HG02798 (cell line): ENCODE measurements at regions not wholly inside any gene's neighbourhood (a gene's known extent, or its start where the extent isn't known, plus 50 kb on each side); places are given as distances from the start of the nearest gene placed in this dataset.
A peak's percentile ranks its signal among the peaks of the same experiment; 100 is the strongest.

Experiments
- ATAC-seq: cut with Tn5 transposase; IDR thresholded peaks from one replicate; pipeline ENCODE4 v1.9.1; 2021; ENCODE audit warnings: mild to moderate bottlenecking; ENCODE audit not compliant: unreplicated experiment, poor library complexity

DNA sequence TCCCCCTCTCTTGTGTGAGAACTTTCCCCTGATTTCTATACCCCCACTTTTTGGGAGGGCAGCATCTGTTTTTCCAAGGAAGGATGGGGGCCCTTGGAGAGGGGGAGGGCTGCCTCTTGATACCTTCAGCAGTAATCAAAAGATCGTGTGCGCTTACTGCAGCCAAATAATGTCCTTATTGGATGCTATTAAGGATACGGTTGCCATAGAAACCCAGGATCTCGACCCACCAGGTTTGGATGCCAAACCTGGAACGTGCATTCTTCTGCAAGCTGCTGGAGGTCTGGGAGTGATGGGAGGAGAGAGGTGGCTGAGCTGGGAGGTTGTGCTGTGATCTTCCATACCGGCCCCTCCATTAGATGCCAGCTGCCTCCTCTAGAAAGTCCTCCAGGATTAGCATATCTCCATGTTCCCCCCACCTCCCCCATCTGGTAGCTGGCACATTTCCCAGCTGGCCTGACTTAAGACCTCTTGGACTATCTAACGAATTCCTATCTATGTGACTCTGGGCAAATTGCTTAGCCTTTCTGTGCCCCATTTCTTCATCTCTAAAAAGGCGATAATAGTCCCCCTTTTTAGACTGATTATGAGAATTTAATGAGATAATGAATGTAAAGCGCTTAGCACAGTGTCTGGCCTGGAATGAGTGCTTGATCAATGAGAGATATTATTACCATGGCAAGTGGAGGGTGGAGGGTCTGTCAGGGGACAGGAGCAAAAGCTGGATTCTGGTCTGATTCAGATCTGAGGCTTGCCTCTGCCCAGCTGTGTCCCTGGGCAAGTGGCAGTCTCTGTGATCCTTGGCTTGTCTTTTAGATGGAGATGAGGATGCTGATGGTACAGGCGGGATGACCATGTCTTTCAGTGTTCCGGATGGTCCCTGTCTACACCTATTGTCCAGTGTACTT is 78.5 kb upstream of the PCBD1 start:
- ATAC-seq = no peak

DNA sequence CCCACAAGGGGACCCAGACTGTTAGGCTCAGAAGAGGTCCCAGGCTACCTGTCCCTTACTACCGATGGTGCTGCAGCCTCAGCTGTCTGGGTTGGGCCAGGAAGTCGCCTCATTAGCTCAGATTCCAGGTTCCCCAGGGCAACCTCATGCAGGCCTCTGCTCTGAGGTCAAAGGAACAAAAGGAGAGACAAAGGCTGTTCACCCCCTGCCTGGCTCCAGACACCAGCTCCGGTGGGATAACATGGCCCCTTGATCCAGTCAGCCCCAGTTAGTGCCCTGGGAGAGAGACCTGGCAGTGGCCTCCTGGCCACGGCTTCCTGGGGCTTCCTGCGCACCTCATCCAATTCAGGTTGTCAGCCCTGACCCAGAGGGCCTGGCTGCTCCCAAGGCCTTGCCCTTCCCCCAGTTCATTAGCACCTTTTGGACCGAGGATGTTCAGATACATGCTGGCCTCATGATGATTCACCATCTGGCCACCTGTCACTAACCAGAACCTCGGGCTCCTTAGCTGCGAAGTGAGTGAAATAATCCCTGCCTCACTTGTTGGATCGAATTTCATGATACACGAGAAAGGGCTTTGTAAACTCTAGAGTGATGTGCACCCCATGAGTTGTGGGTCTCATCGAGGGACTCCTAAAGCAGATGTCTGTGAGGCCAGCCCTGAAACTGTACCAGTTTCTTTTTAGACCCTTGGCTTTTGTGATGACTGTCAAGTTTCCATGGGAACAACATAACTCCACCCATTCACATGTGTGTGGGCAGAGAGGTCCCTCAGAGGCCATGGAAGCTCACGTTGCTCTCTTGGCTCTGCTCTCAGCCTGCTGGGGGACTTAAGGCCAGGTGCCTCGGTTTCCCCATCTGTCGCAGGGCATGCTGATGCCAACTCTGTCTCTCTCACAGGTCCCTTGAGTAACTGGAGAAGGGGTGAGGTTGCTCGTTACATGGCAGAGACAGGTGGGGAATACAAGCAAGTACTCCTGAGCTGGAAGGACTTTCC is 79.5 kb upstream of the PCBD1 start:
- ATAC-seq = peak; percentile 74

DNA sequence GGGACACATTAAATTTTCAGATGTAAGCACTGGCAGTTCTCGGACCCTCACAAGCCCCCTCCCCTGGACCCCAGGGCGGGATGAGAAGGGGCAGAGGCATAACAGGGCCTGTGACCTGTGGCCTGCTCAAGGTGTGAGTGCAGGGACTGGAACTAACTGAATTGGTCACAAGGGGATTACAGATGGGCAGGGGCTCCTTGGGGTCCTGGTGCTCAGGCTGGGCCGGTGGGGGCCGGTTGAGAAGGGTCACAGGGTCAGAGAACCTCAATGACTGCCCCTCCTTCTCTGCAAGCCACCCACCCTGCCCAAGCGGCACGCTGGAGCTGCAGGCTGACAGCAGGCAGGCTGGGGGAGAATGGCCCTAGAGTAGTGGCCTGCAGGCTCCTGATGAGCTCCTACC is 80.8 kb upstream of the PCBD1 start:
- ATAC-seq = no peak

DNA sequence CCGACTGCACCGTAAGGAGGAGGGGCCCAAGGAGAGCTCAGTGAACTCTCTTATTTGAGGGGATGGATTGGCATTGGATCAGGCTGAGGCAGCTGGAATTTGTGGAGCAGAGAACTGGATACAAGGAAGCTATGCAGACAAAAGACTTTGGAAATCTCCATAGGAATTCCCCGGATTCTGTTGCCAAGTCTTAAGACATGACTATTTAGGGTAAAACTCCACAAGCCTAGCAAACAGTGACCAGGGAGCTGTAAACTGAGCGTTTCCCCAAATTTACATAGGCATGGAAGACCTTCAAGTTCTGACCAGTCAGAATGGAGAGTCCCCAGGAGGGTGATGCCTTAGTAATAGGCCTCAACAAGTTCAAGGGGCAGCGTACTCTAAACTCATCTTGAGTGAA is 82.5 kb upstream of the PCBD1 start:
- no peak for ATAC-seq

DNA sequence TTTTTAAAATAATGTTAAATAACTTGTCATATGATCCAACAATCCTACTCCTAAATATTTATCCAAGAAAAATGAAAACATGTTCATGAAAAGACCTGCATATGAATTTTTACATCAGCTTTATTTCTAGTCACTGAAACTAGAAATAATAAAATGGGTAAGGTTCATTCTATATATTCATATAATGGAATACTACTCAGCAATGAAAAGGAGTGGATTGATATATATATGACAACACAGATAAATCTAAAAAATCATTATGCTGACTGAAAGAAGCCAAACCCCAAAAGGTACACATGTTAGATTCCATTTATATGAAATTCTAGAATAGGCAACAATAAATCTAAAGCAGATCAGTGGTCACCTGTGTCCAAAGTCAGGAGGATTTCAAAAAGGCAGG is 84.9 kb upstream of the PCBD1 start:
- no peak for ATAC-seq

DNA sequence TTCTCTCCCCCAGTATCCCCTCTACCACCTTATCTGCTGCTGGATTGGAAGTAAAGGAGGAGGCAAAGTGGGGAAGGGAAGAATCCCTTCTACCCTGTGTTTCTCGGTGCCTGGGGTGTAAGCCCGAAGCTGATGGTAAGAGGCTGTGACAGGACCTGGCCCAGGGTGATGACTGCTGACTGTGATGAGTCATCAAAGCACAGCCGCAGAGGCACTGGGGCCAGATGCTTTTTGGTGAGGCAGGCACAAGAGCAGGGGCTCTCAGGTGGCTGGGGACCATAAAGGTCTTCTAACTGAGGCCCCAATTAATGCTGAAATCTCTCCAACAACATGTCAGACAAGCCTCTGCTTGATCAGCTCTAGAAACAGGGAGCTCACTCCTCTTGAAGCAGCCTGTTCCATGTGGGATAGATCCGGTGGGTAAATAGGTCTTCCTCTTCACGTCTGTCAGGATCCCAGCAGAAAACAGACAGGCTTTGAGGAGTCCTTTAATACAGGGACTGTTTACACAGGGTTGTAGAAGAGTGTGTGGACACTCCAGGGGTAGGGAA is 86.1 kb upstream of the PCBD1 start:
- ATAC-seq = no peak

DNA sequence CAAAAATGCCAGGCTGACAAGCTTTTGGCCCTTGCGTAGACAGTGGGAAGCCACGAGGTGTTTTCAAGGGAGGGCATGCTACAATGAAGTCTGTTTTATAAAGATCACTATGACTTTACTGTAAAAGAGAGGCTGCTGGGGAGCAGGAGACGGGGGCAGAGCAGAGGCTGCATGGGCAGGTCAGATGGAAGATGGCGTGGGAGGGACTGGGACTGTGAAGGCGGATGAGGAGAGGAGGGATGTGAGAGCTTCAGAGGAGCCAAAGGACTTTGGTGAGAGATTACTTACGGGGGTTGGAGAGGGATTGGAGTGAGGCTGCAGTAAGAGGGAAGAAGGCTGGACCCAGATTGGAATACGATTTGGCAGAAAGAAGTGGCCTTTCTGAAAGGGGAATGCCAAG is 86.6 kb upstream of the PCBD1 start:
- ATAC-seq = no peak

DNA sequence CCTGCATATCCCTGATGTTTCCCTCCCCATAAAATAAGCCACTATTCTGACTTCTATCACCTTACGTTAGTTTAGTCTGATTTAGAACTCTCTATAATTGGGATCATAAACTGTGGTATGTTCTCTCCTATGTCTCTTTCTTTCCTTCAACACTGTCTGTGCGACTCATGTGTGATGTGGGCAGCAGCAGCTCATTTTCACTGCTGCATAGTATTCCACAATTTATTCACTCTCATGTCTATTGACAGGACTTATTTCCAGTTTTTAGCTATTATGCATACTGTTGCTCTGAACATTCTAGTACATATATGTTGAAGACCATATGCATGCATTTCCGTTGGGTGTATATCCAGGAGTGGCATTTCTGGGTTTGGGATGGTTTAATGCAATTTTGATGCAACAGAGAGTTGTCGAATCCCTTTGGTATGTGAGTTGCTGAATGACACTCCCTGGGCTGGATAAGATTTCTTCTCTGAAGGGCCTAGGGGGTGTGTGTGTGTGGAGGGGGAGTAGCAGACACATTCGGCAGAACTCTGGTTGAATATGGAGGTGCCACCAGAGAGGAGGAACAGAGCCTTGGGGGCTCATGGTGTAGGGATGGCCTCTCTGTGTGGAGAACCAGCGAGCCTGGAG is 87.8 kb upstream of the PCBD1 start:
- no peak for ATAC-seq

DNA sequence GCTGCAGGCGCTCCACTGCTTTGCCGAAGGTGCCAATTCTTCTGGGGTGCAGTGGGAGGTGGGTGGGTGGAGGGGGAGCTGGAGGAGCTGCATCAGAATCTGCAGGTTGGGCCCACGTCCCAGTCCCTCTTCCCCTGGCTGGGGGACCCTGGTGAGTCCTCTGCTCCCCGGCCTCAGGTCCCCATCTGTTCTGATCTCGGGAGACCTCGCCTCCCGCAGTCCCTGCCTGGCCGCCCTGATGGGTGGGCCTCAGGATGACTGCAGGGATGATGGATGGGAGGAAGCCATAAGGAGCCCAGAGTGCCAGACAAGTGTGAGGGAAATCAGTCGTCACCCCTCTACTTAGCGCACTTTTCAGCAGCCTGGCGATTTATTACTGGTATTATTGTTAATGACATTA is 89.3 kb upstream of the PCBD1 start:
- no peak for ATAC-seq

DNA sequence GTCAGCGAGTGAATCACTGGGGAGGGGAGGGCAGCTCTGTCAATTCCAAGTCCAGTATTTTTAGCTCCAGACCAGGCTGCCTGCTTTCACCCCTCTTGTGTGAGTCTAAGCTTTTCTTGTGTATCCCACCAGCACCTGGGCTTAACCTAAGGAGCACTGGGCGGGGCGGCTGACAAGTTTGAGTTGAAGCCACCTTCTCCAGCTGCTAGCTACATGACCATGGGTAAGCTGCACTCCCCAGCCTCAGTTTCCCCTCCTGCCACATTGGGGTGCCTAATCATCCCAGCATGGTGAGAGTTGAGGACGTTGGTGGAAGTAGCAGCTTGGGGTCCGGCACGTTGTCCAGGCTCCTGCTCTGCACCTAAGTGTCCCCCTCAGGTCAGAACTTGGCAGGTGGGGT is 89.8 kb upstream of the PCBD1 start:
- no peak for ATAC-seq

DNA sequence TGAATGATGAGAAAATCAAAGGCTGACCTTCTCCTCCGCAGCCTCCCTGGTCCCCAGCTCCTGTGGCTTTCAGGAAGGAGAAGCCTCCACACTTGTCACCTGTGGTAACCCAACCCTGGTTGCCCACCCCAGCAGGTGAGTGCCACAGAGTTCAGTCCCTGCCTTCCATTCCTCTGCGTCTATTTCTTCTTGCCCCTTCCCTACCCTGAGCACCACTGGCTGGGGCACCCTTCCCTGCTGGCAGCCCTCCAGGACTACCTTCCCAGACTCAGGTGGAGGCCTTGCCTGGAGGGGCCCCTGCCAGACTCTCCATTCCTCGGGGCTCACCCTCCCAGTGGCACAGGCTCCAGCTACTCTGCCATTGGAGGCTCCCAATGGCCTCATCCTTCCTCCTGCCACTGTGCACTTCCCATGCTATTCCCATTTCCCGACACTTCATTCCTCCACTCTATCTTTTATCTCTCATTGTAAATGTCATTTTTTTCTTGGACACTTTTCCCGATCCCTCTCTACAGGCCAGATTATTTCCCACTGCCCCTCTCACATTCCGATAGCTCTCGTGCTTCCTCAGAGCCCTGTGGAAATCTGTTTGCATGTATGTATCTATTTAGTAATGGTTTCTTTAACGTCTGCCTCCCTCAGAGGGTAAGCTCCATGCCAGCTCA is 90.6 kb upstream of the PCBD1 start:
- ATAC-seq = no peak

DNA sequence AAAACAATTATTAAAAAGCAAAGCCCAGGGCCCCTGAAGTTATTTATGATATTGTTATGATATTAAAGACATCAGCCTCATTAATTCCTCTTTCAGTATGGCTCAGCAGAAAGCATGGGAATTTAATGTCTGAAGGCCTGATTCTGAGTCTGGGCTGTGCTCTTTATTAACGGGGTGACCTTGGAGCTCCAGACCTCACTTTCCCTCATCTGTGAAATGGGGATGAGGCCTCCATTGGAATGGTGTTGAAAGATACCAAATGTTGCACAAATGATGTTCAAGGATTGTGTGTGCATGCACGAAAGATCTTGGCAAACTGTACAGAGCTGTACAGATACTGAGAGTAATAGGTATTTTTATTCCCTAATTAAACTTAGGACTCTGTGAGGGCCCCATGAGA is 92.3 kb upstream of the PCBD1 start:
- no peak for ATAC-seq

DNA sequence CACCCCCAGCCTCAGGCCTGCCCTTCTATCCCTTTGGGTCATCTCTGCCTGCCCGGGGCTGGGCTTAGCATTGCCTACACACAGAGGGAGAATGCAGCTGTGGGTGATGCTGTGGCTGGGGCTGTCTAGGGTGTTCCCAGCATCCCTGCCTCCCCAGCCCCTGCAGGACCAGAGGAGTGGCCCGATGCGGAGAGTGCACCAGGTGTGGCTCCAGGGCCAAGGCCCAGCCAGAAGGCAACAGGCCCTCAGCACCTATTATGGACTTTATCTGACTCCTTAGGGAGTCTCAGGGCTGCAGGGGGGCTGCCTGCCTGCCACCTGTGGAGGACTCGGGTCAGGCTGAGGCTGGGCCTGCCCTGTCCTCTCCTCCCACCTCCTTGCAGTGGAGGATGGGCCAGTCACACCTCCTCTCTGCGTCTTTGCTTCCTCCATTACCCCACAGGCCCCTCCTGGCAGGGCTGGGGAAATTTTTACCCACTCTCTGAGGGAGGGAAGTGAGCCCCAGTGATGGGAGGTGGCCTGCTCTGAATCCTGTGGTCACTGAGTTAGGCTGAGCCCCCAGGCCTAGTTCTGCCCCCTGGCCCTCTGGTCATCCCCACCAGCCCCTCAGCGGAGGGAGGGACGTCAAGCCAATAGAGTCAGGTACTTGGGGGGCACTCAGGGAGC is 92.9 kb upstream of the PCBD1 start:
- no peak for ATAC-seq

DNA sequence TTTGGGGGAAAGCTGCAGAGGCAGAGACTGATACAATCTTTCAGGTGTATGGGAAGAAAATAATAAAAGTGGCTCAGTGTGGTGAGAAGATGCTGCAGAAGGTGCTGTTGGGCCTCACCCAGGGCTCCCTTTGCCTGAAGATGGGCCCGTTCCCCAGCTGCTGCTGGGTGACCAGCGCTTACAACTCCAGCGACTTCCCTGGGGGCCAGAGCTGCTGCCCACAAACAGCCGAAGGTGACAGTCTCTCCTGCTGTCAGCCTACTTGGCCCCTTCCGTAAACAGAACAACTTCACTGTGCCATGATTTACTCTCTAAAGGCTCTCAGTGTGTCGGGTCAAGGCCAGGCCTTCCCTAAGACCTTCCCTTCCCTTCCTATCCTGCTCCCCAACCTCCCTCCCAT is 93.6 kb upstream of the PCBD1 start:
- no peak for ATAC-seq

DNA sequence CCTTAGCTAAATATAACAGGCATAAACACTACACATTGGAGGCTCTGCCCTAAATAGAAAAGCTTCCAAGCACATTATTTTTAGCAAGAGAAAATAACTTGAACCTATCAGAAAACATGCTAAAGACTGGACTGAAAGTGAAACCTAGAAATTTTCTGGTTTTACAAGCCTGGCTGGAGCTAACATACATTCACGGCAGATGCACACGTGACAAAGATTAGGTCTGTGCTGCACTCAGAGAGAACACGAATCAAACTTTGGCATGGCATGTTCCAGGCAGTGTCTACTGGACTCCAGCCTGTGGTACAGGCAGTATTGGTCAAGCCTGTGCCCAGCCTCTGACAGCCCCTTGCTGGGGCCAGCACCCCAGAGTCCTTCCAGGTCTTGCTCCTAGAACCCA is 94.1 kb upstream of the PCBD1 start:
- peak; percentile 76 for ATAC-seq

DNA sequence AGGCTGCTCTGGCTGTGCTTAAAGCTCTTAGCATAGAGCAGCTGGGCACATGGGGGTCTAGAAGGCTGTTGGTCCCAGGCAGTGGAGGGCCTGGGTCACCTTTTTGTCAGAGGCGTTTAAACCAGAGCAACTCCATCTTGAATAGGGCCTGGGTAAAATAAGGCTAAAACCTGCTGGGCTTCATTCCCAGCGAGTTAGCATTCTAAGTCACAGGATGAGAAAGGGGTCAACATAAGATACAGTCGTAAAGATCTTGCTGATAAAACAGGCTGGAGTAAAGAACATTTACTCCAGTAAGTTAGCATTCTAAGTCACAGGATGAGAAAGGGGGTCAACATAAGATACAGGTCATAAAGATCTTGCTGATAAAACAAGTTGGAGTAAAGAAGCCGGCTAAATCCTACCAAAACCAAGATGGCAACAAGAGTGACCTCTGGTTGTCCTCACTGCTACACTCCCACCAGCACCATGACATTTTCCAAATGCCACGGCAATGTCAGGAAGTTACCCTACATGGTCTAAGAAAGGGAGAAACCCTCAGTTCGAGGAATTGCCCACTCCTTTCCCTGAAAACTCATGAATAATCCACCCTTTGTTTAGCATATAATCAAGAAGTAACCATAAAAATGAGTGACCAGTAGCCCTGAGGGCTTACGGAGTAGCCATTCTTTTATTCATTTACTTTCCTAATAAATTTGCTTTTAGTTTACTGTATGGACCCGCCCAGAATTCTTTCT is 96.8 kb upstream of the PCBD1 start:
- no peak for ATAC-seq

DNA sequence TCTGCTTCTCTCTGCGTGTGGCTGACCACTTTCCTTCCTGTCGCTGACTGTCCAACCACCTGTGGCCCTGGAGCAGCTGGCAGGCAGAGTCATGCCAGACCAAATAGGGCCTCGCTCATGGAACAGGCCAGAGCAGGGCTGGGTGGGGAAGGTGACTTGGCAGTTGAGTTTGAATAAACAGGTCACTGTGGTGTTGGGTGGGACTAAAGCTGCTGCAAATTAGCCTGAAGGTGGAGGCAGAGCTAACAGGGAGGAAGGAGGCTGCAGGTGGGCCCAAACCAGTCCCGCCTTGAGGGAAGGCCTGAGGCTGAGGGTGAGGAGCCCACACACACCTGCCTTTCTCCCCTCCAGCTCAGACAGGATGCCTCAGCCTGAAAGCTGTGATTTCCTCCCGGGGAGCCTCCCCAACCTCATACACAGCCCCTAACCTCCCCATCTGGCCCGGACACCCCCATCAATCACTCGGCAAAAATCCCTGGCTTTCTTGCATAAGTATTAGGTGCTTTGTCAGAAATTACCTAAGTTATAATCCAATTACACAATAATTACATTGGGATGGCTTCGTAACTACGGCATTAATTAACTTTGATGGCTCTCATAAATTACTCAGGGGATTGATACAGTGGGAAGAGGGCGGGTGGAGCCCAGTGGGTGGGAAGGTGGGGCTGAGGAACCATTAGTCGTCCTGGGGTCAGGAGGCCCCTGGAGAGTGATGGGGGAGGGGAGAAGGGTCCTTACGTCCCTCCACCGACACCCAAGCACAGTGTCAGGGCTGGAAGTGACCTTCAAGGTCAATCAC is 97.7 kb upstream of the PCBD1 start:
- ATAC-seq = no peak

DNA sequence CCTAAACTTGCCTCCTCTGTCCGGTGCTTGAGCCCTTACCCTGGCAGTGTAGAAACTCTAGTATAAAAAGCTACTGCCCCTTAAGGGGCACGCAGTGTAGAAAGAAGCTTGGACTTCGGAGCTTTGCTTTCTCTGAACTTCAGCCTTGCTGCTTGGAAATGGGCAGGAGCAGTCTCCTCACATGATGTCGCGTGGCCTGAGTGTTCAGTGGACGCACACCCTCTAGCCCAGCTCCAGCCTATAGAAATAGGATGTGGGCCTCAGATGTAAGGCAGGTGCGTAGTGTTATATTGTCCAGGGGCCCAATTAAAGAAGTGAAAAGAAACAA is 98.2 kb upstream of the PCBD1 start:
- no peak for ATAC-seq
